Stimulated activated CD4-positive, alpha-beta T cell treated with anti-CD3 and anti-CD28 coated beads, Interleukin-1b, Interleukin-23, amount 100 ng/mL, for 24 hours (primary cell): ENCODE measurements at regions not wholly inside any gene's neighbourhood (a gene's known extent, or its start where the extent isn't known, plus 50 kb on each side); places are given as distances from the start of the nearest gene placed in this dataset.
"Not testable (repeated sequence)": the region's sequence is repeated elsewhere in the genome, so short reads cannot be mapped to it uniquely, and the experiment has no call there.

Experiments used
- DNase-seq, 4 experiments: peaks; one replicate each; pipeline ENCODE4 v3.0.0-alpha.2; 2020; ENCODE audit warnings: low read depth in 4 of 4, low spot score in 1 of 4

DNA sequence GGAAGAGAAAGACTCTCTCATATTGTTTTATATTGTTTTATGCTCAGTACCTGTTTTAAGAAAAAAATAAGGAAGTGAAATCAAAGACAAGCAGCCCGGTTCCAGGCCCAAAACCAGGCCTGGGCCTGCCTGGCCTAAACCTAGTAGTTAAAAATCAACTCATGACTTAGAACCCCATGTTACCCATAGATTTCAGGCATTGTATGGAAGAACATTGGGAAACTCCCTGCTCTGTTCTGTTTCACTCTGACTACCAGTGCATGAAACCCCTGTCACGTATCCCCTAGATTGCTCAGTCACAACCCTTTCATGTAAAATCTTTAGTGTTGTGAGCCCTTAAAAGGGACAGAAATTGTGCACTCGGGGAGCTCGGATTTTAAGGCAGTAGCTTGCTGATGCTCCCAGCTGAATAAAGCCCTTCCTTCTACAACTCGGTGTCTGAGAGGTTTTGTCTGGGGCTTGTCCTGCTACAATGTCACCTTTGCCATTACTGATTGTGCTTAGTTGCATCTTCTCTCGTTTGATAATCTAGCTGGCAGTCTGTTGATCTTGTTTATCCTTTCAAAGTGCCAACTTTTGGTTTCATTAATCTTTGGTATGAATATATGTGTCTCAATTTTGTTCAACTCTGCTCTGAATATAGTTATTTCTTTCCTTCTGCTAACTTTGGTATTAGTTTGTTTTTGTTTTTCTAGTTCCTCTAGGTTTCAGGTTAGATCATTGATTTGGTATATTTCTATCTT is 842.8 kb upstream of the NDST4 start:
- DNase-seq, result not testable (repeated sequence)

DNA sequence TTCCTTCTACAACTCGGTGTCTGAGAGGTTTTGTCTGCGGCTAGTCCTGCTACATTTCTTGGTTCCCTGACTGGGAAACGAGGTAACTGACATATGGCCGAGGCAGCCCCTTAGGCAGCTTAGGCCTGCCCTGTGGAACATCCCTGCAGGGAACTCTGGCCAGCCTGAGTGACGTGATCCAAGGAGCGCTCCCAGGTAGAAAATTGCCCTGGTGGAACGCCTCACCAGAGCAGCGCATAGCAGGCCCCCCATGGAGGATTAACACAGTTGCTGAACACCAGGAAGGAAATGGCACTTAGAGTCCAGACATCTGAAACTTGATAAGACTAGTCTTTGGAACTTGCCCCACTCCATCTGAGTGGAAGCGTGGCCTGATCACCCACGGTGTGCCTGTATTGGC is 837.4 kb upstream of the NDST4 start:
- DNase-seq, result no peak

DNA sequence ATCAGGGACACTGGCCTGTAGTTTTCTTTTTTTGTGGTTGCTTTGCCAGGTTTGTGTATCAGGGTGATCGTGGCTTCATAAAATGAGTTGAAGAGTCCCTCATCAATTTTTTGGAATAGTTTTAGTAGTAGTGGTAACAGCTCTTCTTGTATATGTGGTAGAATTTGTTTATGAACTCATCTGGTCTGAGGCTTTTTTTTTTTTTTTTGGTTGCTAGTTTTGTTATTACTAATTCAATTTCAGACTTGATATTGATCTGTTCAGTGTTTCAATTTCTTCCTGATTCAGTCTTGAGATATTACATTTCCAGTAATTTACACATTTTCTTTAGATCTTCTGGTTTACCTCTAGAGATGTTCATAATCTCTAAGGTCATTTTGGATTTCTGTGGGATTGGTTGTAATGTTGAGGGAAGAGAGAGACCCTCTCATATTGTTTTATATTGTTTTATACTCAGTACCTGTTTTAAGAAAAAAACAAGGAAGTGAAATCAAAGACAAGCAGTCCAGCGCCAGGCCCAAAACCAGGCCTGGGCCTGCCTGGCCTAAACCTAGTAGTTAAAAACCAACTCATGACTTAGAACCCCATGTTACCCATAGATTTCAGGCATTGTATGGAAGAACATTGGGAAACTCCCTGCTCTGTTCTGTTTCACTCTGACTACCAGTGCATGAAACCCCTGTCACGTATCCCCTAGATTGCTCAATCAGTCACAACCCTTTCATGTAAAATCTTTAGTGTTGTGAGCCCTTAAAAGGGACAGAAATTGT is 836.7 kb upstream of the NDST4 start:
- DNase-seq, result not testable (repeated sequence)

DNA sequence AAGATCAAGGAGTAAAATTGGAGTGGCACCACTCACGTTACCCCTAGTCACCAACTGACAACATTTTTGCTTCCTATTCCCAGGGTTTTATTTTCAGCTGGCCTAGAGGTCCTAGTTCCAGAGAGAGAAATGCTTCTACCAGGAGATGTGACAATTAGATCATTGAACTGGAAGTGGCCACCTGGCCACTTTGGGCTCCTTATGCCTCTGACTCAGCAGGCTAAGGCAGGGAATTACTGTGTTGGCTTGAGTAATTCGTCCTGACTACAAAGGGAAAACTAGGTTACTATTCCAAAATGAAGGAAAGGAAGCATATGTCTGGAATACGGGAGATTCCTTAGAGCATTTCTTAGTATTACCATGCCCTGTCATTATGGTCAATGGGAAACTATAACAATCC is 831.6 kb upstream of the NDST4 start:
- no peak for DNase-seq

DNA sequence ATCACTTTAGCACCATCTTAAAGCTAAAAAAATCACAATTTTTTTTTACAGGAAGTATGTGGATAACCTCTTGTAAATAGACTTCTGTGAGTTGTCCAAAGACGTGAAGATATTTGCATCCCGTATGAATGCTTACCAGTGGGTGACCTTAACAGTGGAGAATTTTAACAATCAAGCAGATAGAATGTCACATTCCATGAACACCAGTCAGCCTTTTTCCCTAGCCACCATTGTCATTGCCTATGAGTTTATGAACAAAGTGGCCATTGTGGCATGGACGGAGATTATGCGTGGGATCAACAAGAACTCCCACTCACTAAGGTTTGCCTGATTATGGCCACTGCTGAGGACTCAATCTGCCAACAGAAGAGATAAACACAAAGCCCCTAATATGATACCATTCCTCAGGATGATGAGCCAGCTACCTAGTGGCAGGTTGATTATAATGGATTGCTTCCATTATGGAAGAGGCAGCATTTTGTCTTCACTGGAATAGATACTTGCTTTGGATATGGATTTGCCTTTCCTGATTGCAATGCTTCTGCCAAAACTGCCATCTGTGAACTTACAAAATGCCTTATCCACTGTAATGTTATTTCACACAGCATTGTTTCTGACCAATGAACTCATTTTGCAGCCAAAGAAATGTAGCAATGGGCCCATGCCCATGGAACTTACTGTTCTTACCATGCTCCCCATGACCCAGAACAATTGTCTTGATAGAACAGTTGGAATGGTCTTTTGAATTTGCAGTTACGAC is 830.9 kb upstream of the NDST4 start:
- no peak for DNase-seq

DNA sequence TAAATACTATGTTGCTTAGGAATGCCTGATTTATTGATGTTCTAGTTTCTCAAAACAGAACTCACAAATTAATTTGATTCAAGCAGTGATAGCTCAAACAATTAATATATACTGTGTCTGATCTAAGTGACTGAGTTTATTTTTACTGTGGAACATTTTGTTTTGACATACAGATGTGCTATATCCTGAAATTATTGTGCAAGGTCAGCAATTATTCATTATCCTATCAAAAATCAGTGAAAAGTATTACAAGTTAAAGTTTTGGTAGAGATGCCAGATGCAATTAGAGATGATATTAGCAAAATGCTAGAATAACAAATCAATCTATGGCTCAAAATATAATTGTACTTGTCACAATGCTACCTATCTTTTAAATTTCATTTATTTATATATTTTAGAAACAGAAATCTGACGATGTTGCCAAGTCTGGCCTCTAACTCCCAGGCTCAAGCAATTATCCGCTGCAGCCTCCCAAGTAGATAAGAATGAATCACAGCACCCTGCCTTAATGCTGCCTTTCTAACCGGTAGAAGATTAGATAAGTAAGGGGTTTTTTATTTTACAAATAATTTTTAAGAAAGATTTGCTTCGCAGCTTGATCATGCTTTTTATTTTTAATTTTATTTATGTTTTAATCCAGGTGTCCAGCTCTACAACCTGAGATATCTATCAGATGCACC is 825.5 kb upstream of the NDST4 start:
- no peak for DNase-seq

DNA sequence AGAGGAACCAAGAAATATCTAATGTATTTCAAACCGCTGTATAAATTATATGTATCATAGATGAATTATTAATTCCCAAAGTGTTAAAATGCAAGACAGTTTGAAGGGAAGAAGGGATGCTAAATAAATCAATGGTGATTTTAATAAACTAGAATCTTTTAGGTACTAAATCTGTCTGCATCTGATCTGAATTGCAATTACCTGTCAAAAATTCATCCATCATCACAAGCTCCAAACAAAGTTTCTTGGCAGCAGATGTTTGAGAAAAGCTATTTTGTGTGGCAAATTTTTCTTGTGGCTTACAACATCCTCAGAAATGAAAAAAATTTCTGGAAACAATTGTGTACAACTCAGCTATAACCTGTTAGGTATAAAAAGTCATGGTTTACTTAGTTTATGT is 816.0 kb upstream of the NDST4 start:
- DNase-seq, result no peak

DNA sequence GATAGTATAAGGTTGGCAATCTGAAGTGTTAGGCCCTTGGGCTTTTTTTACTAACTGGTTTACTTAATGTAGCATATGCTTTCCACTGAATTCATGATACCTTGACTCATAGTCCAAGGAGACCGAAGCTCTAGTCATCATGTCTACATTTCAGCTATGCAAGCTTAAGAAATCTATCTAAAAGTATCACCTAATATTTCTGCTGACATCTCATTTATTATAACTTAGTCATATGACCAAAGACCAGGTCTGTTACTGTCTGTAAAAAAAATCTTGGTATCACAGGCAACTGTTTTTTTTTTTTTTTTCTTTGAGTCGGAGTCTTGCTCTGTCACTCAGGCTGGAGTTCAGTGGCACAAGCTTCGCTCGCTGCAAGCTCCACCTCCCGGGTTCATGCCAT is 814.0 kb upstream of the NDST4 start:
- no peak for DNase-seq

DNA sequence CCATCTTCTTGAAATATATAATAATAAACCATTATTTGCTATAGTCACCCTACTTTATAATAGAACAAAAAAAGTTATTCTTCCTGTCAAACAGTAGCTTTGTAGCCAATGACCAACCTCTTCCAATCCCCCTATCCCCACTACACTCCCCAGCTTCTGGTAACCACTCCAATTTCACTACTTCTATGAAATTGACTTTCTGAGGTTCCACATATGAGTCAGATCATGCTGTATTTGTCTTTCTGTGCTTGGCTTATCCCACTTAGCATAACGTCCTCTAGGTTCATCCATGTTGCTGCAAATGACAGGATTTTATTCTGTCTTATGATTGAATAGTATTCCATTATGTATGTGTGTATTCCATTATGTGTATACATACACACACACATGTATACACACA is 809.7 kb upstream of the NDST4 start:
- no peak for DNase-seq

DNA sequence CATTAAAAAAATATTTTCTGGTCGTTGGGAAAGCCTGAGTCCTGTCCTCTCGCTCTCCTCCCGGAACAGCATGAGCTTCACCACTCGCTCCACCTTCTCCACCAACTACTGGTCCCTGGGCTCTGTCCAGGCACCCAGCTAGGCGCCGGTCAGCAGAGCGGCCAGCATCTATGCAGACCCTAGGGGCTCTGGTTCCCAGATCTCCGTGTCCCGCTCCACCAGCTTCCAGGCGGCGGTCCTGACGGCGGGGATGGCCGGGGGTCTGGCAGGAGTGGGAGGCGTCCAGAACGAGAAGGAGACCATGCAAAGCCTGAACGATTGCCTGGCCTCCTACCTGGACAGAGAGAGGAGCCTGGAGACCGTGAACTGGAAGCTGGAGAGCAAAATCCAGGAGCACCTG is 807.2 kb upstream of the NDST4 start:
- DNase-seq, result no peak

DNA sequence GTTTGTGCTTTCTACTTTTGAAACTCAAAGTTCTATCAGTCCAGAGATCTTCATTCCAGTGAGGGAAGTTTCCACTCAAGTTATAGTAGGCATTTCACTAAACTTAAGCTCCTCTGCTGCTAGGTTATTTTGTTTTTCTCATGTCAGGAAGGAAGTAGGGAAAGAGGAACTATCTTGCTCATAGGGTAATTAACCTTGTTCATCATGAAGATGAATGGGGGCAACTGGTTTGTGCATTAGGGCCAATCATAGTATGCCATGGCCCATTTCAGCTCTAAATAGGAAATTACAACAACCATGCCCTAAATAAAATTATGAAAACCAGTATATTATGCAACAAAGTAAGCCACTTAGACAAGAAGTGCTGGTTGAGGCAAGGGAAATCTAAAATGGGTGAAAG is 804.7 kb upstream of the NDST4 start:
- no peak for DNase-seq

DNA sequence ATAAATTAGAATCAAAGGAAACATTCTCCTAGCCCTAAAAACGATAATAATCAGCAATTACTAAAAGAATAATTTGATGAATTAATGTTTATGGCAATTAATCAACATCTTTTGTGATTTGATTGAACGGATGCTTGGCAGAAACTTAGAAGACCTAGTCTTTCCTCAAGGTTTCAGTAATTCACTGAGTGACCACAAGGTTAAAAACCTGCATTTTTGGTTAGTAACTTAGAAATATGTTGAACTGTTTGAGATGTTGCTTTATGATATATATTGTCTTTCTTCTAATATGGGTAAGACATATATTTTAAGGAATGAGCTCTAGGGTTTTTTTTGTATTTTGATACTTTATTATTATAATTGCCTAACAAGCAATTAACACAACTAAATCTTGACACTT is 793.0 kb upstream of the NDST4 start:
- no peak for DNase-seq

DNA sequence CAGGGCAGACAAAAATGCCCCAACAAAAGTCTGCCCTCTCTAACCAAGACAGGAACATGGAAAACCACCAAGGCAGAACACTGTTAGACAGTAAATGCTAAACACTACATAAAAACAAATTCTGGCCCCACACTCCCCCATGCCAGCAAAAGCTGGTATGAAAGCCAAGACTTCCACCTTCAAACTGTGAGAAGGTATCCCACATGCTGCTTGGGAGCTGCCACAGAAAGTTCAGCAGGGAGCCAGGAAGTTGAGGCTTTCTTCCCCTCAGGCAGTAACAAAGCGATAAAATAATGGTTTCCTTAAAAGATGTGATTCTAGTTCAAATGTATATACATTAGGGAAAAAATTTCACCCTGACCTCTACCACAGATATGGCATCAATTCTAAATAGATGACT is 770.4 kb upstream of the NDST4 start:
- no peak for DNase-seq

DNA sequence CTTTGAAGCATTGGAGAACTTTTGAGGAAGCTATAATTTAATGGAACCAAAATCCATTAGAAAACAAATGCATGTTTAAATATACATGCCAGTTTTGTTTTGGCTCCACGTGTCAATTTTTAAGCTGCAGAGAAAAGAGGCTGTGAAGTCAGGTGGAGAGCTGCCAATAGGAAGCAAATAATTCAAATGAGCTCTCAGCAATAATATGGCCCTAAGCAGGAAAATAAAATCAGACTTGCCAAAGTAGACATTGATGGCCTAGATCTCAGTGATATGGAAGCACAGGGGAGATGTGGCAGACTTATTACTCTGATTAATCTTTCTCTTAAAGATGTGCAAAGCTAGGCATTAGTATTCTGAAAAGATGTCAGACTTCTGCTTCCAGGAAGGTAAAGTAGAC is 769.8 kb upstream of the NDST4 start:
- DNase-seq, result no peak

DNA sequence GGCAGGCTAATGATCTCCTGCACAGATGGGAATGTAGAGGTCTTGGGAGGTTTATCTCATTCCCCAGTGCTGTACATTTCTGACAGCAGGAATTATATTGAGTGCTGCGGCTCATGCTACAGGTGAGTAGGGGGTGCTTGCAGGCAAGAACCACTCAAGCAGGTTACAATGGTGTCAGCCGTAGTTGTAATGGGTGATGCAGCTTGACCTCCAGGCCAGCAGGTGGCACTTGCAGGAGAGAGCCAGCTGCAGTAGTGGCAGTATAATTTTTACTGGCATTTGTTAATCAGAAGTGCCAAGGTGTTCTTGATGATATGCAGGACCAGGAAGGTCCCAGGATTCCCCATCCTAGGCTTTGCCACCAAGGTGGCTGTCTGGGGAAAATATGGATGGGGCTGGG is 759.6 kb upstream of the NDST4 start:
- DNase-seq, result no peak

DNA sequence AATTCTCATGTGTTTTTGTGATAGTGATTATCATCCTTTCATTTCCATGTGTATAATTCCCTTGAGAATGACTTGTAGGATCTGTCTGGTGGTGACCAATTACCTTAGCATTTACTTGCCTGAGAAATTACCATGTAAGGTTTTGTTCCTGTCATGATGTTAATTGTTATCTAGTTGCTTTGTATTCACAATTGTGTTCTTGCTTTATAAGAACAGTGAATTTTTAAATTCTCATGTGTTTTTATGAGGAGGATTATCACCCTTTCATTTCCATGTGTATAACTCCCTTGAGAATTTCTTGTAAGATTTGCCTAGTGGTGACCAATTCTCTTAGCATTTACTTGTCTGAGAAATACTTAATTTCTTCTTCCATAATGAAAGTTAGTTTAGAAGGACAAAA is 758.2 kb upstream of the NDST4 start:
- no peak for DNase-seq

DNA sequence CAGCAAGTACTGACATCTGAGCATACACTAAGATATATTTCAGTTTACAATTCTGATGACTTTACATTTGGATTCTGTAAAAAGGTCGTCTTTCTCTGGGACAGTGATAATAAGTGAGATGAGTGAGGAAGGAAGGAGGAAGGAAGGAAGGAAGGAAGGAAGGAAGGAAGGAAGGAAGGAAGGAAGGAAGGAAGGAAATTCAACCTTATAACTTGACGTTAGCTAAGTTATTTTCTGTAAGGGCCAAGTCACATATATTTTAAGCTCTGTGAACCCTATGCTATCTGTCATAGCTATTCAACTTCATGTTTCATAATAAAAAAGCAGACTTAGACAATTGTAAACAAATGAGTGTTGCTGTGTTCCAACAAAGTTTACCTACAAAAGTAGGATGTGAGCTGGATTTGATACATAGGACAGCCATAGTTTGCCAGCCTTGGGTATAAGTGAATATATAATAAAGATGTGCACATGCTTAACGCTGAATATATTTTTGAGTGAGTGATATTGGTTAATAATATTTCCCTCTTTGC is 753.0 kb upstream of the NDST4 start:
- DNase-seq, result no peak

DNA sequence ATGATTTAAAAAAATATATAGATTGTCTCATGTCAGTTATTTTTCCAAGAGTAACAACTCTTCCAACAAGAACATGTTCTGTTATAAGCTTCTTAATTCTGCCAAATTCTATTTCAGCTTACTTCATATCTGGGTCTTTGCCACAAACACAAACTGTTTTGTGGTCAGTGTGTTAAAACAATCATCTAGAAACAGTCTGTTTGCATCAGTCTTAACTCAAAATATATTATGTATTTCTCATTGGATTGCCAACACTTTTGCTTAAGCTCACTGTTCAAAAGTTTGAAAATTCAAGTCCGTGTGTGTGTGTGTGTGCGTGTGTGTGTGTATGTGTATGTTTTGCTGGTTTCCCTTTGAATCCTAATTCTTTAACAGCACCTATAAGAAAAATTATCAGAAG is 752.3 kb upstream of the NDST4 start:
- no peak for DNase-seq

DNA sequence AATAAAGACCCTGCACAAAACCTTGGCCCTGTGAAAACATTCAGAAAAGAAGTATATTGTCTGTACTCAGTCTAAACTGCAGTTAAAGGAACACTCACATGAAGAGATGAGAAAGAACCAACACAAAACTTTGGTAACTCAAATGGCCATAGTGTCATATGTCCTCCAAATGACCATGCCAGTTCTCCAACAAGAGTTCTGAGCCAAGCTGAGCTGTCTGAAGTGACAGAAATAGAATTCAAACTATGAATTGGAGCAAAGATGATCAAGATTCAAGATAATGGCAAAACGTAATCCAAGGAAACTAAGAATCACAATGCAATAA is 739.3 kb upstream of the NDST4 start:
- DNase-seq, result no peak

DNA sequence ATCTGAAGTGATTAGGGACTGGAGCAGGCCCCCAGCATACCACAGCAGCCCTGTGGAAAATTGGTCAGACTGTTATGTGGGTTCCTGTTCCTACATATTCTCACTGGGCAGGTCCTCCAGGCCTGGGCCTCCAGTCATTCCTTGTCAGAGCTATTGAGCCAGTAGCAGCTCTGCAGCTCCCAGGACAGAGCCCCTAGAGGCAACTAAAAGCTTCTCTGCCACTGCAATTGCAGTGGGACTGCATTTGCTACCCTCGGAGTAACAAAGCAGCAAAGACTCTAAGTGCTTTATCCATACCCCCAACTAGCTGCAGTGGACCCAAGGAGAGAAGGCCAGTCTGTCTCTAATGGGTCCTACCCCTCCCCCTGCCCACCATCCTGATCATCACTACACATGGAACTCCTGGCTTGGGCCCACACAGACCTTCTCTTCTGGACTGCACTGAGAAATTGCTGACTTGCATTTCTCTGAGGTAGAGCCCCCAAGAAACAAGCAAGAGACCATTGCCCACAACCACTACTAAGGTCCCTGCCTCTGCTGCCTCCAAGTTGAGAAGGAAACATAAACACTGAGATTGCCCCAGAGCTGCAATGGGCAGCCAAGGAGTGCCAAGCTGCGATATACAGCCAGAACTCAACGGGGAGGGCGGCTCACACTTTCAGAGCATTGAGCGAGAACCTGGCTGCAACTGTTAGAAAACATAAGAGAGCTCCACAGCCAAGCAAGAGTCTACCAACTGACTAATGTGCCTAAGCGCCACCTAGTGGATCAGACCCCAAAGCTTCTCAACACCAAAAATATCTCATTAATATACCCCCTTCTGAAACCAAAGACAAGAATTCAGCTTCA is 738.7 kb upstream of the NDST4 start:
- no peak for DNase-seq
